CD1c-positive myeloid dendritic cell (primary cell): ENCODE measurements at regions not wholly inside any gene's neighbourhood (a gene's known extent, or its start where the extent isn't known, plus 50 kb on each side); places are given as distances from the start of the nearest gene placed in this dataset.

Source experiments
- DNase-seq: peaks from one replicate; pipeline ENCODE4 v3.0.0-alpha.2; 2016; ENCODE audit errors: extremely low spot score

DNA sequence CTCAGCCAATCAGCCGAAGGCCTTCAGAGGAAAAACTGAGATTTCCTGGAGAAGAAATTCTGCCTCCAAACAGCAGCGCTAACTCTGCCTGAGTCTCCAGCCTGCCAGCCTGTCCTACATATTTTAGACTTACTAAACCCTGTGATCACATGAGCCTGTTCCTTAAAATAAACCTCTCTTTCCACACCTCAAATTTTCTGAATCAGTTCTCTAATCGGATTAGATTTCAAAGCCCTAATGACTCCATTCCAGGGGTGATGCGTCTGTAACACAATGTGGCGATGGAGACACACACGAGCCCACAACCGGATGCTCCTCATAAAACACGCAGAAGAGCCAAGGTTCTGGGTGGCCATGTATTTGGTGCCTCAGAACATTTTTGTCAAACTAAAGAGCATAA is 1371.2 kb downstream of the BRD1 start:
- DNase-seq: no peak

GRCh38 chr22:48453751-48454485 is 1373.8 kb downstream of the BRD1 start:
- DNase-seq: no peak

GRCh38 chr22:48453171-48453570 is 1374.5 kb downstream of the BRD1 start:
- DNase-seq: no peak

DNA sequence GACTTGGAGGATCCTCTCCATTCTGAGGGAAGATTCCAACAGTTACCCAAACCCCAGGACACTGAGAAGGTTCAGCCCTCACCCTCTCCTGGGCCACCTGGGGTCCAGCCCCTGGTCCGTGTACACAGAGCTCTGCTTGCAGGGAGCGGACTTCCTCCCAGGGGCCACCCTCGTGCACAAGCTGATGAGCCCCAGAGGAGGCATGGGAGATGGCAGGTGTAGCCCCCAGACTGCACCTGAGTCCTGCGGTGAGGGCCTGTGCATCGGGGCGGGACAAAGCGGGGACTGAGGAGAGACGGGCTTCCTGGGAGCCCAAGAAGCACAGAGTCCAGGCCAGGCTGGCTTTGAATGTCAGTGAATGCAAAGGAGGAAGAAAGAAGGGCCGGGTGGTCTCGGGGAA is 1374.9 kb downstream of the BRD1 start:
- DNase-seq: no peak

DNA sequence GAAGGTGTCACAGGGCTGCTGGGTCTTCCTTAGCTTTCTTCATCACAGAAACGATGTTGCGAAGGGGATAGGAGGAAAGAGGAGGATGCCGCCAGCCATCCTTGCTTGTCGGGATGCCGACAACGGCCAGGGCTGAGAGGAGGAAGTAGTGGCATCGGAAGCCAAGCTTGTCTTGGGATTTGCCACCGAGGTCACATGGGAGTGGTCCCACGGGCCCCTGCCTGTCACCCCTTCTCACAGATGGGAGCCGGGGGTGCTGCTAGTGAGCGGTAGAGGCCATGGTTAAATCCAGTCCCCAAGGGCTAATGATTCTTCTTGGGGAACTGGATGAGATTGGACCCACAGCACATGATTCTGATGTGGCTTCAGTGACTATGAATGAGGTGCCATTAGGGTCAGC is 1375.8 kb downstream of the BRD1 start:
- DNase-seq: no peak

GRCh38 chr22:48450188-48450825 is 1377.4 kb downstream of the BRD1 start:
- DNase-seq: no peak

- no peak for DNase-seq
Observed at GRCh38 chr22:48449466-48450187, 1378.0 kb downstream of the BRD1 start.

DNA sequence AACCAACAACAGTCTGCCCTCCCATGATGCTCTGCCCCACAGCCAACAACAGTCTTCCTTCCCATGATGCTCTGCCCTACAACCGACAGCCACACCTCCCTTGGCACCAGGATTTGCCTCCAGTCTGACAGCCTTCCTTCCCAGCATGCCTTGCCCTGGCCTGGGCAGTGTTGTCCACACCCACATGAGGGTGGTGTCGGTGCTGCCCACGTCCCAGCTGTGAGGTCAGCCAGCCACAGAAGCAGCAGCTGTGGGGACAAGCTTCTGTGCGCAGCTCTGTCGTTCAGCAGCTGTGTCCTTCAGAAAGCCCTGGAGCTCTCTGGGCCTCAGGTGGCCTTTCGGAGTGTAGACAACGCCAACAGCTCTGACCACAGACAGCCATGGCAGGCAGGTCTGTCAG is 1378.9 kb downstream of the BRD1 start:
- no peak for DNase-seq

DNA sequence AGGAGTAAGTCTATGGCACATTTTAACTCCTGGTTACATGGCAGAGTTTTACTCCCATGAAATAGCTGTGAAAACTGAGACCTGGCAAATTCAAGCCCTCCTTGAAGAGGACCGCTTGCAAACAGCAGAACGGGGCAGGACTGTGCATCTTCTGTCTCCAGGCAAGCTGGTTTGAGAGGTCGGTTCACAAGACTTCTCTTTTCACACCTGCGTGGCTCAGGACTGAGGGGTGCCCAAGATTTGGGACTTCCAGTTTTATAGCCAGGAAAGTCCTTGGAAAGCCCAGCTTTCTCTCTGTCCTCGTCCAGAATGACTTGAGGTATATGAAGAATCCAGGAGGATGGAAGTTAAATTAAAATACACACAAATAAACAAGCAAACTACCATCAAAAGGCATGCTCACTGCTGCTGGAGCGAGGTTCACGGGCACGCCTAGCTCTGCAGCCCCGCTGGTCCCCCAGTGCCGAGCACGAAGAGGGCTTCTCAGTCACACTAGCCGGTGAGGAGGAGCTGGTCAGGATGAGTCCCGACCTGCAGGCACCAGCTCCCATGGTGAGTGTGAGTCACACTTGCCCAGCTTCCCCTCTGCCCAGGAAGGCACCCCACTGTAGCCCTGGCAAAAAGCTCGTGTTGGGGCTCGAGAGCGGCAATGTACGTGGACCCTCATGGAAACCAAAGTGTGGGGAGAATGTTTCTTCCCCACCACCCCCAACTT is 1382.4 kb downstream of the BRD1 start:
- no peak for DNase-seq

DNA sequence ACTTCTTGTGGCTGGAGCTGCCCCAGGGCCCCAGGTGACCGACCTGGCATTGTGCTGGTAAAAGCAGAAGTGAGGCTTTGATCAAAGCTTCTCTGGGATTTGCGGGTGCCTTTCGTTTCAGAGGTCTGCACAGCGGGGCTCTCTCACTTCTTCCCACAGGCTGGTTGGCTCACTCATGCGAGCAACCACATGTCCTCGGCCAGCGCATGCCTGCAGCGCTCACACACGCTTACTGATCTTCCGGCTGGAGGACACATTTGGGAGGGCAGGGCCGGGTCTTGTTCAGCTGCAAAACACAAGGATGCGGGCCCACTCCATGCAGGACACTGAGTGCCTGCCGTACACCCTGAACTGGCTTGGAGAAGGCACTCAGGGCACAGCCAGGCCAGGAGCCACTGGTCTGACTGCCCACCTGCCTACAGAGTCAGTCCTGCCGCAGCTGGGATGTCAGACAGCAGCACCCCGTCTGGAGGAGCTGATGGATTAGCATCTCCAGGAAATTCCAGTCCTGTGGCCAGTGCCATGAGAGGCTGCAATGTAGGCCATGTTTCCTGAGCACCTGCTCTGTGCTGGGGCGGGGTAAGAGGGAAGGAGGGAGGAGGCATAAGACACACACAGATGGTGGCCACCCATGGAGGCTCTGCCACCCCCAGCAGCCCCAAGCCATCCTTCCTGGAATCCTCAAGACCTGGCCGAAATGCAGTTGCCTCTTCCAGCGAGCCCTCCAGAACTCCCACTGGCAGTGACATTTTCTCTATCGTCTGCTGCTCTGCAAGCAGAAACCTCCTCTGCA is 1383.2 kb downstream of the BRD1 start:
- no peak for DNase-seq

- DNase-seq: no peak
Observed at GRCh38 chr22:48443680-48444079, 1384.0 kb downstream of the BRD1 start.

GRCh38 chr22:48442663-48443062 is 1385.0 kb downstream of the BRD1 start:
- no peak for DNase-seq

GRCh38 chr22:48441553-48441850 is 1386.2 kb downstream of the BRD1 start:
- DNase-seq: no peak

GRCh38 chr22:48440673-48441552 is 1386.8 kb downstream of the BRD1 start:
- DNase-seq: no peak

DNA sequence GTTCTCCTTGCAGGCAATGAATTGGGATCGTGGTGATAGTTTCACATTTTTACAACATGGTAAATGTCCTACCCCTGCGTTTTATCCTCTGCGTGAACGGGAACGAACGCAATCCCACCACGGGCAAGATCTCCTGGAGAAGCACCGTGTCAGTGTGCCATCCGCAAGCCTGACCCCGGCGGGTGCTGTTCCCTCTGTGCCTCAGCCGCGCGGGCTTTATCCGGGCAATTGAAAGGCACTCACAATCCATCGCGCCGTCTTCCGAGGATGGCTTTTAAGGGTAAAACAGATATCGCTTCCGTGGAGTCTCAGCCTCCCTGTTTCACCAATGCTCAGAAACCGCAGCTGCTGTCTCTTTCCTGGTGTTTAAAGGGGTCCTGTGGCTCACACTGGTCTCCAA is 1387.5 kb downstream of the BRD1 start:
- no peak for DNase-seq

- no peak for DNase-seq
Observed at GRCh38 chr22:48439560-48440135, 1388.0 kb downstream of the BRD1 start.

DNA sequence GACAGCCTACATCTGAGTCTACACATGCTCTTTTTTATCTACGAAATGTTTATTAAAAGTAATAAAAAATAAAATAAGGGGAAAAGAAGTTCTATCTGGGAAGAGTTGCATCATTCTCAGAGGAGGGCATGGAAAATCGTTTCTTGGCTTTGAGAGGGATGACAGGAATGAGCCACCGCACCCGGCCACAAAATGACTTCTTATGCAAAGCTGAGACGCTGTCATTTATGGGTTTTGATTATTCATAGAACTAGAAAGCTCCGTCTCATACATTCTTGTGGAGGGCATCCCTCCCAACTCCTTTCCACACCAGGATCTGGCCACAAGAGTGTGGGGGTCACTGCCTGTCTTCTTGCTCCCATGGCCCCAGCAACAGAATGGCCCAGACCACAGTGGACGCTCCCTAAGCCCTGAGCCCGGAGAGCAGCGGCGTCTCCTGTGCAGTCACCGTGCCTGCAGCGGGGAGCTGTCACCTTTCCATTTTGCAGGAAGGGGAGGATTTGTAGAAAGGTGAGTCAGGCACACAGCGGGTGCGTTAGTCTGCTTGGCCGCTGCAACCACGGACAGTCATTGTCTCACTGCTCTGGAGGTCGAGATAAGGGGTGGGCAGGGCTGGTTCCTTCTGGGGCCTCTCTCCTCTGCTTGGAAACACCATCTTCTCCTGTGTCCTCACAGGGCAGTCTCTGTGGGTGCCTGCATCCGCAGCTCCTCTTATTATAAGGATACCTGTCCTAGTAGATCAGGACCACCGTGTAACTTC is 1388.7 kb downstream of the BRD1 start:
- DNase-seq: no peak

- no peak for DNase-seq
Observed at GRCh38 chr22:48438096-48438495, 1389.6 kb downstream of the BRD1 start.

GRCh38 chr22:48436201-48436931 is 1391.3 kb downstream of the BRD1 start:
- no peak for DNase-seq
